ENCODE measurements at regions not wholly inside any gene's neighbourhood (a gene's known extent, or its start where the extent isn't known, plus 50 kb on each side); places are given as distances from the start of the nearest gene placed in this dataset.

- Histone ChIP-seq H3K4me3 (ENCODE audit: extremely low read depth in 1 of 4, insufficient read depth in 2 of 4, low read depth in 3 of 4, low read length in 4 of 4) (peak overlapping the region; percentile 66 to 73 (median 70)), H3K27me3 (replicated peaks in 1 of 4; ENCODE audit: control insufficient read depth in 3 of 4, extremely low read depth in 1 of 4, insufficient read depth in 3 of 4, low read length in 3 of 4) (peaks cover 0 to 12% (median 2%) of the 10 kb centered on the region in 4 experiments; a peak in 4 of 7 replicates), H3K9ac (replicated peaks in 1 of 4; ENCODE audit: extremely low read depth in 1 of 4, low read depth in 3 of 4, low read length in 3 of 4) (peak overlapping the region in 1 of 4 experiments; percentile 75; a peak in 3 of 7 replicates), H3K79me2 (ENCODE audit: control insufficient read depth in 1 of 2, insufficient read depth in 2 of 2, low read length in 2 of 2) (no peaks in the 10 kb centered on the region), H4K20me1 (replicated peaks in 1 of 2; ENCODE audit: control insufficient read depth in 1 of 2, insufficient read depth in 2 of 2, low read length in 2 of 2) (peaks cover 0 to 10% of the 10 kb centered on the region in 2 experiments), H2BK120ac (replicated peaks; ENCODE audit: low read depth, low read length) (no peak overlapping the region), H3K79me1 (ENCODE audit: low read depth, low read length) (peaks cover 9% of the 10 kb centered on the region; the same call in 1 of the 2 replicates), H3K9me3 (ENCODE audit: insufficient read depth in 2 of 2, low read depth in 1 of 2, low read length in 1 of 2) (no peaks in the 10 kb centered on the region), H3K23me2 (ENCODE audit: low read depth, low read length) (peaks cover 16% of the 10 kb centered on the region), H3K36me3 (ENCODE audit: control insufficient read depth in 2 of 4, insufficient read depth in 4 of 4, low read length in 3 of 4) (no peaks in the 10 kb centered on the region; a peak in 1 of 8 replicates), H3K23ac (ENCODE audit: insufficient read length) (no peak overlapping the region), H3K4me1 (replicated peaks in 1 of 4; ENCODE audit: control insufficient read depth in 3 of 4, insufficient read depth in 4 of 4, low read length in 3 of 4) (peaks cover 0 to 8% (median 2%) of the 10 kb centered on the region in 4 experiments; a peak in 3 of 7 replicates), H3K4ac (replicated peaks; ENCODE audit: insufficient read length, low read depth, low read length) (no peak overlapping the region), H2AFZ (ENCODE audit: low read length) (peak overlapping the region; percentile 48), H3K14ac (ENCODE audit: insufficient read length) (no peak overlapping the region), H3K4me2 (ENCODE audit: insufficient read depth in 1 of 2, low read depth in 2 of 2, low read length in 2 of 2) (peak overlapping the region; percentile 74 to 100), H3K18ac (ENCODE audit: extremely low read depth, low read length) (peak overlapping the region; percentile 86), H4K5ac (ENCODE audit: insufficient read length, low read depth, low read length) (peak overlapping the region; percentile 35), H3K56ac (replicated peaks; ENCODE audit: insufficient read length, low read depth, low read length) (no peak overlapping the region), H4K8ac (ENCODE audit: extremely low read depth, insufficient read depth, low read length) (peak overlapping the region; percentile 47; the same call in 1 of the 2 replicates), H4K91ac (replicated peaks; ENCODE audit: insufficient read length, low read length) (peak overlapping the region; percentile 50), H2AK5ac (ENCODE audit: low read depth, low read length) (no peak overlapping the region), H2BK15ac (ENCODE audit: low read length) (peak overlapping the region; percentile 83), H3K27ac (ENCODE audit: low read depth, low read length) (no peak overlapping the region), H2BK12ac (ENCODE audit: low read depth, low read length) (no peak overlapping the region), H2BK5ac (ENCODE audit: low read depth, low read length) (peak overlapping the region; percentile 58), H2BK20ac (ENCODE audit: low read length) (peak overlapping the region; percentile 6; the same call in 1 of the 2 replicates)
- WGBS, 2 experiments (ENCODE audit: extremely low coverage in 1 of 2, insufficient coverage in 1 of 2, insufficient read length in 1 of 2, insufficient replicate concordance in 2 of 2, low coverage in 1 of 2, low lambda C conversion rate in 2 of 2, missing lambda C conversion rate in 1 of 2), result 19% methylated on average over 35 of the region's 37 CpGs; no CpG with 5 or more reads in 1 of the 2 experiments
- ChIA-PET POLR2A (ENCODE audit: partially characterized antibody) (interaction anchor here (0.6 to 2.0 kb wide), 6 partner anchors 9 to 188 kb away, joined by 3 to 13 read pairs (median 3); no protein-coding TSS in a partner anchor), CTCF (ENCODE audit: partially characterized antibody) (interaction anchor here (0.6 to 0.8 kb wide), 2 partner anchors 74 to 108 kb away, joined by 3 to 4 read pairs; no protein-coding TSS in a partner anchor)
- FAIRE-seq, result peak; percentile 86
- peak; percentile 38 to 94 for DNase-seq (ENCODE audit: low read depth in 1 of 2, low spot score in 2 of 2)
- no peak for TF ChIP-seq USF2 (IDR thresholded peaks at IDR 0.05; ENCODE audit: low read length)
- TF ChIP-seq SUZ12 (IDR thresholded peaks at IDR 0.05; ENCODE audit: low read length), result no peak
- no peak for TF ChIP-seq BCL11A (IDR thresholded peaks at IDR 0.05; ENCODE audit: low read depth in 2 of 2, low read length in 2 of 2)
- peak; percentile 93 for TF ChIP-seq E2F6 (IDR thresholded peaks at IDR 0.05)
- no peak for TF ChIP-seq ZNF274 (IDR thresholded peaks at IDR 0.05; ENCODE audit: borderline replicate concordance, extremely low read depth, low read length)
- no peak for TF ChIP-seq CHD1 (IDR thresholded peaks at IDR 0.05; ENCODE audit: low read depth, low read length)
- no peak for TF ChIP-seq TEAD4 (IDR thresholded peaks at IDR 0.05; ENCODE audit: low read depth, low read length)
- TF ChIP-seq NRF1 (IDR thresholded peaks at IDR 0.05; ENCODE audit: low read depth, low read length), result no peak
- no peak for TF ChIP-seq JUND (IDR thresholded peaks at IDR 0.05; ENCODE audit: low read length)
- no peak for TF ChIP-seq SIRT6 (IDR thresholded peaks at IDR 0.05; ENCODE audit: low read length)
These were observed 193.0 kb downstream of the MELK start for GRCh38 chr9:36765468-36766341.

All from H1 (cell line).